ENCODE measurements at regions not wholly inside any gene's neighbourhood (a gene's known extent, or its start where the extent isn't known, plus 50 kb on each side); places are given as distances from the start of the nearest gene placed in this dataset.

DNA sequence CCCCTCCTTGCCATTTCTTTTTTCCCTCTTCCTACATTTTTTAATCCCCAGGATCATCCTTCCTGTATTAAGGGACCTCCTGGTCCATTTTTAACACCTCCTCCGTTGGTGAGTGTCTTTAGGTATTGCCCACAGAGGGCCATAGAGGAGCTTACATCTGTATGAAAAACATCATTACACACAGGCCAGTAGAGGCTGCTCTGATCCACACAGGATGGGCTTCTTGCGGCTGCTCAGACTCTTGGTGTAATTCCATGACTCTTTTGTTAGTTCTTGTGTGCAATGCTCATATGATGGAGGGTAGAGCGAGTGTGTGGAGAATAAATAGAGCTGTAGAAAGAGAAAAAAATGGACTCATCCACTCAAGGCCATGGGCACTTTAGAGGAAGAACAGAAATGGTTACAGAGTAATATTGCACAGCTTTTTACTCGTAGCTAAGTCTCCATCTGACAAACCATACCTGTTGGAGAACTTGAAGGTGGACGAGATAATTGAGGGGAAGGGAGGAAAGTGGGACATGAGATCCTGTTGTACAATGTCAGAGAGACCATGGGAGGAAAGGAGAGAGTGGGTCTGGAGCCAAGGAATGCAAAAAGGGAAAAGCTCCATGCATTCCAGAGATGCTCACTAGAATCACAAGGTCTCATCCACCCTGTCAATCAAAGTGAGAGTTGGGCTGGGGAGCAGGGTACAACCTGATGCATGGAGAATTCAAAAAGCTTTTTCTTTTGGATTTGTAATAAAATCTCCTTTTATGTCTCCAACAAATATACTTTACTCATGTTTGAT, 129.7 kb upstream of the TNP1 start:
- no peak for ATAC-seq (ENCODE audit: insufficient read depth, low FRiP score)
- WGBS, 2 donors = 76 to 77% methylated on average over 5 of the region's 5 CpGs
- Histone ChIP-seq H3K36me3 (ENCODE audit: control insufficient read depth in 4 of 4, insufficient read depth in 4 of 4, low read length in 4 of 4) (no peaks in the 10 kb centered on the region), H3K4me3 (no peak overlapping the region), H3K4me1 (ENCODE audit: control insufficient read depth in 5 of 5, insufficient read depth in 5 of 5, low read length in 5 of 5) (peaks cover 0 to 18% (median 4%) of the 10 kb centered on the region in 5 donors), H3K9me3 (ENCODE audit: control insufficient read depth in 4 of 4, insufficient read depth in 3 of 4, low read length in 3 of 4) (no peaks in the 10 kb centered on the region), H3K27ac (ENCODE audit: low read depth in 1 of 2, low read length in 1 of 2) (no peak overlapping the region), H3K27me3 (ENCODE audit: control insufficient read depth in 3 of 3, insufficient read depth in 3 of 3, low read length in 2 of 3) (no peaks in the 10 kb centered on the region), H3K9ac (ENCODE audit: insufficient read depth in 1 of 2, low read length in 2 of 2) (no peak overlapping the region)
- DNase-seq = peak in 2 of 3 donors; percentile 56
- TF ChIP-seq, protein P1, sequence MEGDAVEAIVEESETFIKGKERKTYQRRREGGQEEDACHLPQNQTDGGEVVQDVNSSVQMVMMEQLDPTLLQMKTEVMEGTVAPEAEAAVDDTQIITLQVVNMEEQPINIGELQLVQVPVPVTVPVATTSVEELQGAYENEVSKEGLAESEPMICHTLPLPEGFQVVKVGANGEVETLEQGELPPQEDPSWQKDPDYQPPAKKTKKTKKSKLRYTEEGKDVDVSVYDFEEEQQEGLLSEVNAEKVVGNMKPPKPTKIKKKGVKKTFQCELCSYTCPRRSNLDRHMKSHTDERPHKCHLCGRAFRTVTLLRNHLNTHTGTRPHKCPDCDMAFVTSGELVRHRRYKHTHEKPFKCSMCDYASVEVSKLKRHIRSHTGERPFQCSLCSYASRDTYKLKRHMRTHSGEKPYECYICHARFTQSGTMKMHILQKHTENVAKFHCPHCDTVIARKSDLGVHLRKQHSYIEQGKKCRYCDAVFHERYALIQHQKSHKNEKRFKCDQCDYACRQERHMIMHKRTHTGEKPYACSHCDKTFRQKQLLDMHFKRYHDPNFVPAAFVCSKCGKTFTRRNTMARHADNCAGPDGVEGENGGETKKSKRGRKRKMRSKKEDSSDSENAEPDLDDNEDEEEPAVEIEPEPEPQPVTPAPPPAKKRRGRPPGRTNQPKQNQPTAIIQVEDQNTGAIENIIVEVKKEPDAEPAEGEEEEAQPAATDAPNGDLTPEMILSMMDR (IDR thresholded peaks at IDR 0.05; ENCODE audit: control extremely low read depth, extremely low read depth) = no peak

DNA sequence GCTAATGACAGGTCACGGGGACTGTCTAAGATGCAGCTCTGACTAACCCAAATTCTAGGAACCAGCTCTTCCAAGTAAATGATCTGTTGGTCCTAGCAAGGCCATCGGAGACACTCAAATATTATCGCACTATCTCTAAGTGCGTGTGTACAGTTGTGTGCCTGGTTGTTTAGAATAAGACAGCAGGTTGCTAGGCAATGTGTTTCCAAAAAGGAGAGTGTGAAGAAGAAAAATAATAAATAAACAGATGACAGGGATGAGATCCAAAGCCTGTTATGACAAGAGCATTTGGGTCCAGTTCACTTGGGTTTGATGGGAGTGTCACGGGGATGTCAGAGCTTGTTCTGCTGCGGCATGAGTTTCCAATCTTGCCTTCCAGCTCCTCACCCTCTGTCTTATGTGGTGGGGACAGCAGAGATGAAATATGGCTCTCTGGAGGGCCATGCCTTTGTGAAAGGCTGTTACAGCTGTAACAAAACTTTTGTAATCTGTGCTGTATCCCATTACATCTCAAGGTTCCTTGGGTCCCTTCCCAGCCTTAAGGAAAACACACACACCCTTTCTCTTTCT, 127.5 kb upstream of the TNP1 start:
- no peak overlapping the region for H3K4me3 ChIP-seq
- H3K27me3 ChIP-seq (ENCODE audit: control insufficient read depth in 3 of 3, insufficient read depth in 3 of 3, low read length in 2 of 3) = no peaks in the 10 kb centered on the region
- WGBS, 2 donors = 82 to 90% methylated on average over 6 of the region's 6 CpGs
- H3K9me3 ChIP-seq (ENCODE audit: control insufficient read depth in 4 of 4, insufficient read depth in 3 of 4, low read length in 3 of 4) = peaks cover 0 to 2% (median 0%) of the 10 kb centered on the region in 4 donors
- DNase-seq = no peak
- TF ChIP-seq, protein P1 (IDR thresholded peaks at IDR 0.05; ENCODE audit: control extremely low read depth, extremely low read depth) = no peak
- no peak overlapping the region for H3K9ac ChIP-seq (ENCODE audit: insufficient read depth in 1 of 2, low read length in 2 of 2)
- H3K36me3 ChIP-seq (ENCODE audit: control insufficient read depth in 4 of 4, insufficient read depth in 4 of 4, low read length in 4 of 4) = no peaks in the 10 kb centered on the region
- no peak overlapping the region for H3K27ac ChIP-seq (ENCODE audit: low read depth in 1 of 2, low read length in 1 of 2)
- ATAC-seq (ENCODE audit: insufficient read depth, low FRiP score) = no peak
- peaks cover 0 to 14% (median 4%) of the 10 kb centered on the region in 5 donors for H3K4me1 ChIP-seq (ENCODE audit: control insufficient read depth in 5 of 5, insufficient read depth in 5 of 5, low read length in 5 of 5)

DNA sequence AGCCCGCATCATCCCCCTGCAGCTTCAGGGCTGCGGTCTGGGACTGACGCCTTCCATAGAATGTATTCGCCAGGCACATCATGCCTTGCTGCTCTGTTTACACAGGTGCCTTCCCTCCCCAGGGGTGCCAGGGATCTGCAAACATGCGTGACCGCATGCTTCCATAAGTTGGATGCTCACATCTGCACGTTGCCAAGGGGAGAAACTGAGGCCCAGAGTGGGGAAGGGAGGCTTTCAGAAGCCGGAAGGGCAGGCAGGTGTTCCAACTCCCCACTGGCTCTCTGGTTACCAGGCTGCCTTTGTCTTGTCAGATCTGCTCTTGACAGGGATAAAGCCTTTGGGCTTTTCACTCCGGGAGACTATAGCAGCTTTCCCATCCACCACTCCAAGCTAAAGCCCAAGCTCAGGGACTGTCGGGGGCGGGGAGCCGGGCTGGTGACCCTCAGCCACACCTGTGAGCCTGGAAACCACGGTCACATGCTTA, 125.8 kb upstream of the TNP1 start:
- Histone ChIP-seq H3K9me3 (ENCODE audit: control insufficient read depth in 4 of 4, insufficient read depth in 3 of 4, low read length in 3 of 4) (peaks cover 0 to 2% (median 0%) of the 10 kb centered on the region in 4 donors), H3K4me3 (no peak overlapping the region), H3K27ac (ENCODE audit: low read depth in 1 of 2, low read length in 1 of 2) (no peak overlapping the region), H3K36me3 (ENCODE audit: control insufficient read depth in 4 of 4, insufficient read depth in 4 of 4, low read length in 4 of 4) (no peaks in the 10 kb centered on the region), H3K9ac (ENCODE audit: insufficient read depth in 1 of 2, low read length in 2 of 2) (no peak overlapping the region), H3K4me1 (ENCODE audit: control insufficient read depth in 5 of 5, insufficient read depth in 5 of 5, low read length in 5 of 5) (peaks cover 0 to 3% (median 0%) of the 10 kb centered on the region in 5 donors), H3K27me3 (ENCODE audit: control insufficient read depth in 3 of 3, insufficient read depth in 3 of 3, low read length in 2 of 3) (no peaks in the 10 kb centered on the region)
- TF ChIP-seq, protein P1 (IDR thresholded peaks at IDR 0.05; ENCODE audit: control extremely low read depth, extremely low read depth) = no peak
- ATAC-seq (ENCODE audit: insufficient read depth, low FRiP score) = no peak
- no peak for DNase-seq
- 75 to 78% methylated on average over 13 of the region's 13 CpGs for WGBS, 2 donors
